ENCODE measurements at regions not wholly inside any gene's neighbourhood (a gene's known extent, or its start where the extent isn't known, plus 50 kb on each side); places are given as distances from the start of the nearest gene placed in this dataset.

DNA sequence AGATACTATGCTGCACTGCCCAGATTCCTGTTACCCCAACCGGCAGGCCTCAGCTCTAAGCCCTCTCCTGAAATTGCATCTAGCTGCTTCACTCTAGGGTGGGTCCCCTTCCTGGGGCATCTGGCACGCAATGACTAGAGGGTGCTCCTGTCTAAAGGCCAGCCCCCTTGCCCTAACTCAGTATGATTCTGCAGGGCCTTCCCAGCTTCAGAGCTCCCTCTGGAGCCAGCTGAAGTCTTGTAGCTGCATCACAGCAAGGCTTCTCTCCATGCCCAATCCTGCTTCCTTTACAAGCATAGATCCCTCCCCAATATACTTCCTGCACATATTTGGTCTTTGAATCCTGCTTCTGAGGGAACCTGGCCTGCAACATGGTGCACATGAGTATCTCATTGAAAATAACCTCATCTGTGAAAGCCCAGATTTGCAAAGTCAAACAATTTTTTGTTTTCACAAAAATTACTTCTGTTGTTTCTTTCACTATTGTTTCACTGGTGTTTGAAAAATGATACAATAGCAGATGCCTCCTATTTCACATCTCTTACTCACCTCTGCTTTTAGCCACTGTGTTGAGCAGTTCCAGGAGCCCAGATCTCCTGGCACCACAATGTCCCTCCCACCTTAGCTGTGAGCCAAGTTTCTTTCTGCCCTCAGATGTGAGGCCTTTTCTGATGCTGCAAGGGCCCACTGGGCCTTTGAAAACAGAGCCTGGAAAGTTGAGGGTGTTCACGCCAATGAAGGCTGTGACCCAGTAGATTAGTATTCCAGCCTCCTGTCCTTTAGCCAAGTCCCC is 169.5 kb upstream of the EGLN3 start:
- H3K36me3 Mint-ChIP-seq, result no peaks in the 10 kb centered on the region
- peaks cover 13% of the 10 kb centered on the region for H3K27me3 Mint-ChIP-seq
- H3K4me1 Mint-ChIP-seq, result no peaks in the 10 kb centered on the region
- DNase-seq, result no peak
- no peak overlapping the region for H3K27ac Mint-ChIP-seq
- no peak overlapping the region for H3K4me3 Mint-ChIP-seq
- peaks cover 4% of the 10 kb centered on the region for H3K9me3 Mint-ChIP-seq

DNA sequence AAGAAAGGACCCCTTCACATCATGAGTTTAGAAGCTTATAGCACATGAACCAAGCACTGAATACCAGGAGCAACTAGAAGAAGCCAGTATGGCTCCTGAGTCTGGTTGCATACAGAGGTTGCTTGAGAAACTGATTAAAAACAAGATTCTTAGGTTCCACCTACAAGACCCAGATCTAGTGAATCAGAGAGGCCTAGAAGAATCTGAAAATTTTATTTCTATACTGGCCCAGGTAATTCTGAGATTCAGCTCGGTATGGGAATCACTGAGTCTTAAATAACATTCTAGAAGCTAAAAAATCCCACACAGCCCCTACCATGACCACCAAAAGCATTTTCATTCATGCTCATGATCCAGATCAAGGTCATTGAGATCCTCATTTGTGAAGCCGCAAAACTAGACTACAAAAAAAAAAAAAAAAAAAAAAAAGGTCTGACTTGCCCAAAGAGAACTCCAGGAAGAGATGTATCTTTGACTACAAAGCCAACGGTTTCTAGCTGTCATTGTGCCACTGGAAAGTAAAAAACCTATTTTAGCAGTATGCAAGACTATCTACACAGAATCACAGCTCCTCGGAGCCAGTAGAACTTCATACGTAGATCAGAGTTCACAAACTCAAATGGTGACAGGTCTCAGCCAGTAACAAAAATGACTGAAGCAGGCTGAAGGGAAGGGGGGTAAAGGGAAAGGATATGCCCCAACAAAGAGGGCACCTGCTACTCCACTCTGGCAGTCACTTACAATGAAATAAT is 168.4 kb upstream of the EGLN3 start:
- no peak for DNase-seq
- Mint-ChIP-seq H3K27ac (no peak overlapping the region), H3K36me3 (no peaks in the 10 kb centered on the region), H3K9me3 (peaks cover 4% of the 10 kb centered on the region), H3K27me3 (peaks cover 17% of the 10 kb centered on the region), H3K4me1 (no peaks in the 10 kb centered on the region), H3K4me3 (no peak overlapping the region)

DNA sequence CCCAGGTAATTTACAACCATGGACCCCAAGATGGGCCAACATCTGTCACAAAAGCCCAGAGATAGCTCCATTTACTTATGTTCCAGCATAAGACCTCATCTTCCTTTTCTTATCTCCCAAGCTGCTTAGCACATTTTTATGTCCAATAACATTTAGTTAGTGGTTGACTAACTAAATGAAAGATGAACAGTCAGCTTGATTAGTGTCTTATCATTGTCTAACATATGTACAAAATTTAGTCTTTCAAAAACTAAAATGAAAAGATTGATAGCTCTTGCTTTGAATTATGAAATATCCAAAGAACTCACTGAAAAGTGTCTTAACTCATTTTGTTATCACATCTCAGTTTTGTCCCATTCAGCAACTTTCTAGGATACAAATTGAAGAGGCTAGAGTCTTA is 163.1 kb upstream of the EGLN3 start:
- DNase-seq, result no peak
- Mint-ChIP-seq H3K27me3 (peaks cover 13% of the 10 kb centered on the region), H3K27ac (no peak overlapping the region), H3K4me1 (no peaks in the 10 kb centered on the region), H3K9me3 (peaks cover 7% of the 10 kb centered on the region), H3K36me3 (no peaks in the 10 kb centered on the region), H3K4me3 (no peak overlapping the region)

DNA sequence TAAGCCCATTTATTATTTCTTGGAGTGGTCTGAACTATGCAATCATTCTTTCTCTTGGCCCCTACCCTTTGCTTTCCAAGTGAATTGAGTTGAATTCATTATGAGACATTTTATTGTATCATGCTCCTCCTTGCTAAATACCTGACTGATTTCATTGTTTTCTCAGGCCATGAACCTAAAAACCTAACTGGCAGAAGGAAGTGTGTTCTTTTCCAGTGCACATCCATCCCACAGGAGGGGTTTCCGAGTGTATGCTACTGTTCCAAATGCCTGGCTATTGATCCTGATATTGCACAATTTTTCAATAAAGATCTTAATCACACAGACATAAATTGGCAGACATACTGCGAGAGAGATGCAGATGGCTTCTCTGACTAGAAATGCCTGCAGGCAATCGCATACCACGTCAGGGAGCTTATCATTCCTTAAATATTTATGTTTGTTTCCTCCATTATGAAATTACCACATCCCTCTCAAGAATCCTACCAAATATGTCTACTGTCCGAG is 162.2 kb upstream of the EGLN3 start:
- Mint-ChIP-seq H3K27ac (no peak overlapping the region), H3K9me3 (peaks cover 7% of the 10 kb centered on the region), H3K4me3 (no peak overlapping the region), H3K27me3 (peaks cover 13% of the 10 kb centered on the region), H3K36me3 (no peaks in the 10 kb centered on the region), H3K4me1 (no peaks in the 10 kb centered on the region)
- DNase-seq, result no peak

DNA sequence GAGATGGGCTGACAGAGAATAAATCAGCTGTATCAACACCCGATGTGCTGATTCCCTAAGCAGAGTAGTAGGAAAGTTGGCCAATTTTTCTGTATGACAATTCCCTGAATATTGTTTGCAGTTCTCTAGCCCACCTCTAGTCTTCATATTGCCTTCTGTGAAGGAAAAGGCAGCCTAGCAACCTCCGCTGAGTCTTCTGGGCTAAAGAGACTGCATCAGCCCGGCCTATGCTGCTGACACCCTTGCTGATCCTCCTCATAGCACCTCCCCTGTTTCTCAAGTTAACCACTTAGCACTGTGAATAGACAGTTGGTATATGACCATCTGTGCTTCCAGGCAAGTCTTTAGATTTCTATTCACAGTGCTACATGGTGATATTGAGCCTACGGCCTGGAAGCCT is 161.1 kb upstream of the EGLN3 start:
- H3K4me1 Mint-ChIP-seq, result no peaks in the 10 kb centered on the region
- no peak overlapping the region for H3K27ac Mint-ChIP-seq
- H3K9me3 Mint-ChIP-seq, result peaks cover 7% of the 10 kb centered on the region
- DNase-seq, result no peak
- H3K4me3 Mint-ChIP-seq, result no peak overlapping the region
- no peaks in the 10 kb centered on the region for H3K36me3 Mint-ChIP-seq
- peaks cover 13% of the 10 kb centered on the region for H3K27me3 Mint-ChIP-seq

DNA sequence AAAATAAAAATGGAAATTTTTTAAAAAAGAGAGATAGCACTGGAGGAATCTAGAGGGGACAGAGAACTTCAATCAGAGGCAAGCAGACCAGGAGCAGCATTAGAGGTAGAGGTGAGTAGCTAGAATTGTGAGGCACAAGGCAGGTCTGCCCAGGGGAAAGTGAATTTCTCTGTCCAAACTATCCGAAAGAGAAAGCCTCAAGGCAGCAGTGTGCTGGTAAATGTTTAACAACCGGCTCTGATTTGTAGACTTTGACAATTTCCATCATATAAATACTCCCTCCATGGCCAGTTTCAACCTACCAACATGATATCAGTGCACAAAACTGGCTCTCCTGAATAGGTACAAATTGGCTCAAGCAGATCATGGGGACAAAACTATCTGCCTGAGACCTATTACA is 160.6 kb upstream of the EGLN3 start:
- no peak for DNase-seq
- H3K27ac Mint-ChIP-seq, result no peak overlapping the region
- peaks cover 13% of the 10 kb centered on the region for H3K27me3 Mint-ChIP-seq
- no peak overlapping the region for H3K4me3 Mint-ChIP-seq
- no peaks in the 10 kb centered on the region for H3K36me3 Mint-ChIP-seq
- H3K9me3 Mint-ChIP-seq, result peaks cover 7% of the 10 kb centered on the region
- no peaks in the 10 kb centered on the region for H3K4me1 Mint-ChIP-seq

DNA sequence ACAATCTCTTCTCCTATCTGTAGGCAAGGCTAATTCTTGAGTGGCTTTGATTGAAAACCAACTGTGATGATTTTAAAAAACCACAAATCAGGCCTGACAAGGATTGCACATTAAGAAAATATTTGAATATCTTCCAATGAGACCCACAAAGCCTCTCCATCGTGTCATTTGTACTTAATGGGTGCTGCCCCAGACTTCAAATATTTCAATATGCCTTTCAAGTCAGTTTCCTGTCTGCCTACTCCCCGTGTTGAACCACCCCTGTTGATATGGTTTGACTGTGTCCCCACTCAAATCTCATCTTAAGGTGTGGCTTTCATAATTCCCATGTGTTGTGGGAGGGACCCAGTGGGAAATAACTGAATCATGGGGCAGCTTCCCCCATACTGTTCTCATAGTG is 159.7 kb upstream of the EGLN3 start:
- no peaks in the 10 kb centered on the region for H3K4me1 Mint-ChIP-seq
- no peak overlapping the region for H3K27ac Mint-ChIP-seq
- no peaks in the 10 kb centered on the region for H3K36me3 Mint-ChIP-seq
- DNase-seq, result no peak
- H3K27me3 Mint-ChIP-seq, result peaks cover 5% of the 10 kb centered on the region
- H3K4me3 Mint-ChIP-seq, result no peak overlapping the region
- H3K9me3 Mint-ChIP-seq, result peaks cover 3% of the 10 kb centered on the region

DNA sequence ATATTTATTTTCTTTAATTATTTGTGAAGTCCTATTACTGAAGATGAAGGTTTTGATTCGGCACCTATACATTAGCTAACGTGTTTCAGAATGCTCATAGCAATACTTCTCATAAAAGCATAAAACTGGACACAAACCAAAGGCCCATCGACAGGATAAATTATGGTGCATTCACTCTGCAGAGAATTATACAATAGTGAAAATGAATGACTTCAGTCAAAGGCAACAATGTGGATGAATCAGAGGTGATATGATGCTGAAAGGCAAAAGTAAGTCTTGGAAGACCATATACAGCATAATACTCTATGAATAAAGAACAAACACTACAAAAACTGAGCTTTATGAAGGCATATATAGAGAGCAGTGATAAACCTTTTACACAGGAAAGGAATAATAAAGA is 156.6 kb upstream of the EGLN3 start:
- Mint-ChIP-seq H3K27me3 (no peaks in the 10 kb centered on the region), H3K27ac (no peak overlapping the region), H3K4me3 (no peak overlapping the region), H3K9me3 (peaks cover 3% of the 10 kb centered on the region), H3K36me3 (no peaks in the 10 kb centered on the region), H3K4me1 (no peaks in the 10 kb centered on the region)
- DNase-seq, result no peak

DNA sequence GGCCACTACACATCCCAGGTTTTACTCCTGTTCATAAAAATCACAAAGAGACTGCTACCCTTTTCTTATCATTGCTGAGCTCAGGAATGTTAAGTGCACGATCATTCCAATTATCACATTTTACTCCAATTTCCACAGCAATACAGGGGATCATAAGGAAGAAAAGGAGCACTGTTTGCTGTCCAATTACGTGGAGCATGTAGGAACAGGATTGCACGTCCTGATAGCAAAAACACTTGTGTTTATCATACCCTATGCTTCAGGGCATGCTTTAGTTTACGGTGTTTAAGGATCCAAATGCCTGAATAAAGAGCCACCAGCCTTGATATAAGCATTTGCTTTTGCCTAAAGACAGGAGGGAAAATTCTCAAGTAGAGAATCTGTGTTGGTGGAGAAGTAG is 155.4 kb upstream of the EGLN3 start:
- no peaks in the 10 kb centered on the region for H3K36me3 Mint-ChIP-seq
- H3K9me3 Mint-ChIP-seq, result peaks cover 3% of the 10 kb centered on the region
- no peak for DNase-seq
- H3K27ac Mint-ChIP-seq, result no peak overlapping the region
- H3K4me3 Mint-ChIP-seq, result no peak overlapping the region
- H3K4me1 Mint-ChIP-seq, result no peaks in the 10 kb centered on the region
- no peaks in the 10 kb centered on the region for H3K27me3 Mint-ChIP-seq

DNA sequence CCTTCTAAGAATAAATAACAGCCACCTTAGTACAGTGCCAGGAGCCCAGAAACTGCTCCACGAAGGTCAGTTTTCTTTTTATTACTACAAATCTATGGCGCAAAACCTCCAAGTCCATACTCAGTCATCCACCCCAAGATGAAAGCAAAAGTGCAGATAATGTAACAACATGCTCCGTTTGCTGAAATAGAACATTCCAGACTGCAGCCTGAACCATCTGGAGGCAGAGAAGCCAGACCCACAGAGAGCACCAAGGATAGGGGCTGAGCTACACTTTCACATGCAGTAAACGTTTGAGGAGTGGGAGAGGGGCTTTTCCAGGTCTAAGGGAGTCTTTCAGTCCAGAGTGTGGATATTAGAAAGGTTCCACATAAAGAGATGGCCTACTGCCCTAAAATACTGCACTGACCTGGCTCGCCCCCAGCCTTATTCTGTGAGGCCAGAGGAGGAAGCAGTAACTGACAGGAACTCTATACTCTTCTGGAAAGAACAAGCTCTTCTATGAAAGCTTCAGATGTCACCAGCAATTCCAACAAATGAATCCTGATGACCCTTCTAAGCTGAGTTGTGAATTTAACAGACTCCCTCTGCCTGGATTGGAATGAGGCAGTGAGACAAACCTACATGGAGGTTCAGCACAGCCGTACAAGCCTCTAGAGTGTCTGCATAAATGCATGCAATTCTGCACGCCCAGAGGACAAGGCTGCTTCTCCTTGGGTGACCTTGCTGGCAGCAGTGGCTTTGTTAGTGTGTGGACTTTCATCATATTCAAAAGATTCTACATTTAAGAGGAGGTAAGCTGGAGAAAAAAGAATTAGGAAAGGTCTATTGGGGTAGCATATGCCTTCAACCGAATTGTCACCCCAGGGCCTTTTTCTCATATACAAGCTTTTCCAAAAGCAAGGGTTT is 153.9 kb upstream of the EGLN3 start:
- Mint-ChIP-seq H3K9me3 (no peaks in the 10 kb centered on the region), H3K27me3 (no peaks in the 10 kb centered on the region), H3K27ac (no peak overlapping the region), H3K36me3 (no peaks in the 10 kb centered on the region), H3K4me1 (no peaks in the 10 kb centered on the region), H3K4me3 (no peak overlapping the region)
- DNase-seq, result no peak

DNA sequence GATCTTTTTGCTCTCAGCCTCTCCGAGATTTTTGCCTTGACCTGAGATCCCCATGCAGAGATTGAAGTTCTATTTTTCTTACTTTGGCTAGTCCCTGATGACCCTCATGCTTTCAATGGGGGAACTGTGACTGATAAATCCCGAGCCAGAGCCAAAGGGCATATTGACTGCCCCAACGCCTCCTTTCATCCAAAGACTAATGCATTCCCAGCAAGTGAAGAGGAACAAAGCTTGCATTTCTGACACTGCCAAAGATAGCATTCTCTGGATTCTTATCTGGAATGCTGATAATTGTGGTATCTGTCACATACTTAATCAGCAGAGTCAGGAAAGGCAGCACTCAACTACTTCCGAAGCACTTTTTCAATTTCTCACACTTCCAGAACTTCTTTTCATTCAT is 152.3 kb upstream of the EGLN3 start:
- no peaks in the 10 kb centered on the region for H3K27me3 Mint-ChIP-seq
- H3K27ac Mint-ChIP-seq, result no peak overlapping the region
- no peaks in the 10 kb centered on the region for H3K36me3 Mint-ChIP-seq
- DNase-seq, result no peak
- no peaks in the 10 kb centered on the region for H3K9me3 Mint-ChIP-seq
- H3K4me1 Mint-ChIP-seq, result no peaks in the 10 kb centered on the region
- no peak overlapping the region for H3K4me3 Mint-ChIP-seq

DNA sequence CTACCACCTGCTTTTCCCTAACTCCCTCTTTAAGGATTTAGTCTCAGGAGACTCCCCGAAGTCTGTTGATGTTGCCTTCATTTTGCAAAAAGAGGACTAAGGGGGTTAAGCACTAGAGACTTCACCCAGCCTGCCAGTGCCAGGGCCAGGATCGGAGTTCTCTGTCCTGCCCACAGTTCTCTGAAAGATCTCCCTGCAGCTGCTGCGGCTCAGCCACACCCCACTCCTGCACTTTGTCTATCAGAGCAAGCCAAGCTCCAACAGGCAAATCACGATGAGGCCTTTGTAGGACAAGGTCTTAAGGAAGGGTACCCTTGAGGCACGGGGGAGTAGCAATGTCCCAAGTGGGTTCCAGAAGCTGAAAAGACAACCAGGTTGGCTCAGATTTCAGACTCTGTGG is 148.8 kb upstream of the EGLN3 start:
- H3K4me3 Mint-ChIP-seq, result no peak overlapping the region
- no peak for DNase-seq
- H3K36me3 Mint-ChIP-seq, result no peaks in the 10 kb centered on the region
- H3K4me1 Mint-ChIP-seq, result no peaks in the 10 kb centered on the region
- no peak overlapping the region for H3K27ac Mint-ChIP-seq
- H3K27me3 Mint-ChIP-seq, result no peaks in the 10 kb centered on the region
- H3K9me3 Mint-ChIP-seq, result no peaks in the 10 kb centered on the region

DNA sequence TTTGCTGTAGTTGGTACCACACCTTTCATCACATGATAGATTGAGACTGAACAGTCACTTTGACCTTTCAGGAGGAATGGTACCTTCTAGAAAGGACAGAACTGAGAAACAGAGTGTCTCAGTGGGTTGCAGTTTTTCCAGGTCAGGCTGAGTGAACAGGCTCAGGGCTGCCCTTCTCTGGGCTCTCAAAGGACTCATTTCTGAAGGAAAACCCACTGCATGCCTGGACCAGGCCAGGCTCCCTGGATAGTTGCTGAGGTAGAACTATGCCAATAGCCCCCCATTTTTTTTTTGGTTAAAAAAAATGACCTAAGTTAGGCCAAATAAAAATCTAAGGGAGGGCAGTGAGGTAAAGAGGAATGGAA is 148.1 kb upstream of the EGLN3 start:
- Mint-ChIP-seq H3K27me3 (peaks cover 3% of the 10 kb centered on the region), H3K27ac (no peak overlapping the region), H3K4me1 (peaks cover 2% of the 10 kb centered on the region), H3K4me3 (no peak overlapping the region), H3K36me3 (no peaks in the 10 kb centered on the region), H3K9me3 (no peaks in the 10 kb centered on the region)
- DNase-seq, result no peak

DNA sequence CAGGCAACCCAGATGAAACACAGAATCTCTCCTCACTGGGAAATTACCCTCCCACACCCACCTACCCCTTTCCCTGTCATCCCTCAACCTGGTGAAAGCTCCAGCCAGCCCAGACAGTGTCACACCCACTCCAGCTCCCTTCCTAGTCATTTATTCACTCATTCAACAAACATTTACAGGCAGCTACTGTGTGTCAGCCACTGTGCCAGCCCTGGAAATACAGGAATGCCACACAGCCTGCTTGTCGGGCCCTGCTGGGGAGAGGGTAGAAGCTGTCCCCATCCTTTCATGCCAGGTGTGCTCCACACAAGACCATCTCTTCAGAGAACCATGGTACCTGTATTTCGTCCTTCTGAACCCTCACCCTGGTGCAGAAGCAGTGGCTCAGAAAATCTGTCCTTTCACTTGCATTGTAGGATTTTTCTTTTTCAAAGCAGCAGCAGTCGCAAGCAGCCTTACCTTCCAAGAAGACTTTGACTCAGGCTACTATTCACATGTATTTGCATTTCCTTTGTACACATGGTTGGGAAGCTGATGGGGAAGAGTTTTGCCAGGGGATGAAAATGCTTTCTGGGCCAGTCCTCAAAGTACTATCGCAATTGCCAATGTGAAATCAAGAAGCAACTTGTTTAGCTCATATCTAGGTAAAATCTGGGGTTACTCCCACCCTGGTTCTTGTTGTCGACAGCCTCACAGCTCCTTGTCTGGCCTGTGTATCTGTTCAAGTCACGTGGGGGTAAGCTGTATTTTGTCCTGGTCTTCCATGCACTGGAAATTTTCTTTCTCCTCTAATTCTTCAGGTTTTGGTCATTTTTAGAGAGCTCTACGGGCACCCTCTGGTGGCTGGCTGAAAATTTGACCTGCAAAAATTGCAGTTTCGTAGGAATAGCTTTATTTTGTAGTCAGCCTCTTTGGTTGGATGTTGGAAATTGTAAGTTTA is 147.4 kb upstream of the EGLN3 start:
- Mint-ChIP-seq H3K27me3 (peaks cover 3% of the 10 kb centered on the region), H3K4me3 (no peak overlapping the region), H3K27ac (no peak overlapping the region), H3K36me3 (no peaks in the 10 kb centered on the region), H3K4me1 (peaks cover 3% of the 10 kb centered on the region), H3K9me3 (no peaks in the 10 kb centered on the region)
- peak; percentile 4 for DNase-seq

Measured in activated naive CD8-positive, alpha-beta T cell treated with anti-CD3 and anti-CD28 coated beads for 36 hours (primary cell).